HCT116 (cell line): ENCODE measurements at regions not wholly inside any gene's neighbourhood (a gene's known extent, or its start where the extent isn't known, plus 50 kb on each side); places are given as distances from the start of the nearest gene placed in this dataset.

Experiments
- CTCF ChIP-seq, 3 experiments: fragments of 200-600 bp in 1 of 3; sonication (generic) in 1 of 3; IDR thresholded peaks in 2 of 3; conservative IDR thresholded peaks in 1 of 3; 2 replicates each; pipeline ENCODE4 v1.5.1; 2012 to 2017; ENCODE audit warnings: low read depth in 2 of 3, low read length in 2 of 3, antibody characterized with exemption in 1 of 3, borderline replicate concordance in 1 of 3, control low read depth in 1 of 3, mild to moderate bottlenecking in 1 of 3, mixed read lengths in 1 of 3, mixed run types in 1 of 3, moderate library complexity in 1 of 3; ENCODE audit not compliant: insufficient read depth in 1 of 3
- JUND ChIP-seq: IDR thresholded peaks from 2 replicates; pipeline ENCODE4 v1.6.1; 2012
- MAX ChIP-seq: IDR thresholded peaks from 2 replicates; pipeline ENCODE4 v1.6.1; 2012
- POLR2A ChIP-seq: IDR thresholded peaks from 2 replicates; pipeline ENCODE4 v1.7.0; 2011; ENCODE audit warnings: borderline replicate concordance; ENCODE audit not compliant: insufficient read depth, insufficient read length; ENCODE audit errors: extremely low read depth
- POLR2AphosphoS5 ChIP-seq: IDR thresholded peaks from 2 replicates; pipeline ENCODE4 v1.6.1; 2011; ENCODE audit warnings: mild to moderate bottlenecking, low read depth, low read length, moderate library complexity
- TCF7L2 ChIP-seq: IDR thresholded peaks from 2 replicates; pipeline ENCODE4 v1.7.0; 2011; ENCODE audit warnings: borderline replicate concordance, inconsistent platforms; ENCODE audit not compliant: insufficient read depth, insufficient read length; ENCODE audit errors: extremely low read depth

- TF ChIP-seq CTCF (IDR thresholded peaks at IDR 0.05 in 2 of 3, conservative IDR thresholded peaks at IDR 0.05 in 1 of 3; ENCODE audit: borderline replicate concordance in 1 of 3, insufficient read depth in 1 of 3, low read depth in 2 of 3, low read length in 2 of 3): no peak
- TF ChIP-seq POLR2A: no peak
- TF ChIP-seq POLR2AphosphoS5: no peak
- no peak for TF ChIP-seq TCF7L2
- no peak for TF ChIP-seq JUND
- no peak for TF ChIP-seq MAX
Measured at GRCh38 chr2:55811048-55811447, 112.5 kb downstream of the EFEMP1 start.
